ENCODE measurements at regions not wholly inside any gene's neighbourhood (a gene's known extent, or its start where the extent isn't known, plus 50 kb on each side); places are given as distances from the start of the nearest gene placed in this dataset.
"Not testable (repeated sequence)": the region's sequence is repeated elsewhere in the genome, so short reads cannot be mapped to it uniquely, and the experiment has no call there.

DNA sequence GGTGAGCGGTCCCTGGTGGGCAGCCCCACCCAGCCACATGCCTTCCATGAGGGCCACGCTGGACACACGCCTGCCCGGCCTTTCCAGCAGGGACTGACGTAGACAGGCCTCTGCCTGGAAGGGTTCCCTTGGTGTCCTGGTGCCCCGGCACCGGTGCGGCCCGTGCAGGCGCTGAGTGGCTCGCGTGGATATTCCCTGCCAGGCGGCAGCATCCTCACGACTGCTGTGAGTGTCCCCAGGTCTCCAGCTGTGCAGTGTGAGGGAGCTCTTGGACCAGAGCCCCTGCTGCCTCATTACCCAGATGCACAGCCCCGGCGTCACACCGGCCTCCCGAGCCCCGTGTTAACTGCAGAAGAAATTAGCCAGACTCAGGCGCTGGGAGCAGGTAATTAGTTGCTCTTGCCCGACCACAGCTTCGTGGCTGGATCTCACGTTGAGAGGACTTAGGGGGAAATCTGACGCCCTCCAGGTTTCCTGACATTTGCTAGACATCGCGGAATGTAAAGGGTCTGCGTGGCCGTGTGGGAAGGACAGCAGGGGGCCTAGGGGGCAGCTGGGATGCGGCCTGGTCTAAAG is 1196.3 kb downstream of the BRD1 start:
- no peak for DNase-seq

DNA sequence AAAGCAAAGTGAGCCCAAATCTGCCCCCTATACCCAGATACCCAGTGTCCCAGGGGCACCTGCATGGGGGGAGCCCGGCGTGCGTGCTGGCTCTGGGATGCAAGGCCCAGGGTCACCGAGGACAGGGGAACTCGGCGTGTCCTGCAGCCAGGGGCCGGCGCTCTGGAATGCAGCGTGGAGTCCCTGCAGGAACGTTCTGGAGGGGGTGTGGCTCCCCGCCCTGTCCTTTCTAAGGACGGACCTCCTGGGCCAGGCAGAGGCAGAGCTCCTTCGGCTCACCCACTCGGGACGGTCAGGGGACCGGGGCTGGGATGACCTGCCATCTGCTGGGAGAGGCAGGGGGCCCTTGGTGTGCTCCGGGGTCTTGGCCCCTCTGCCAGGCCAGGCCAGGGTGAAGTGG is 1196.8 kb downstream of the BRD1 start:
- no peak for DNase-seq

DNA sequence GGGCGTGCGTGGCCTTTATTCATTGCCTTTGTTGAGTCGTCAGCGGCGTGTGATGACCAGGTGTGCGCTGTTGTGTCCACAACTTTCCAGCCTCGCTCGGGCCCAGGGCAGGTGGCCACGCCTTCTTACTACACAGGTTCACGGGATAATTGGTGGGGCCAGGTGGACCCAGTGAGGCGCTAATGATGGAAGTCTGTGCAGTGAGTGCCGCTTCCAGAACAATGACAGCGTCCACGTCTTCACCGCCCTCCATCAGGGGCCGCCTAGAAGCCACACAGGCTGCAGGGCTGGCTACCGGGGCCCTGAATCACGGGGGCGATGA is 1197.3 kb downstream of the BRD1 start:
- DNase-seq, result no peak

DNA sequence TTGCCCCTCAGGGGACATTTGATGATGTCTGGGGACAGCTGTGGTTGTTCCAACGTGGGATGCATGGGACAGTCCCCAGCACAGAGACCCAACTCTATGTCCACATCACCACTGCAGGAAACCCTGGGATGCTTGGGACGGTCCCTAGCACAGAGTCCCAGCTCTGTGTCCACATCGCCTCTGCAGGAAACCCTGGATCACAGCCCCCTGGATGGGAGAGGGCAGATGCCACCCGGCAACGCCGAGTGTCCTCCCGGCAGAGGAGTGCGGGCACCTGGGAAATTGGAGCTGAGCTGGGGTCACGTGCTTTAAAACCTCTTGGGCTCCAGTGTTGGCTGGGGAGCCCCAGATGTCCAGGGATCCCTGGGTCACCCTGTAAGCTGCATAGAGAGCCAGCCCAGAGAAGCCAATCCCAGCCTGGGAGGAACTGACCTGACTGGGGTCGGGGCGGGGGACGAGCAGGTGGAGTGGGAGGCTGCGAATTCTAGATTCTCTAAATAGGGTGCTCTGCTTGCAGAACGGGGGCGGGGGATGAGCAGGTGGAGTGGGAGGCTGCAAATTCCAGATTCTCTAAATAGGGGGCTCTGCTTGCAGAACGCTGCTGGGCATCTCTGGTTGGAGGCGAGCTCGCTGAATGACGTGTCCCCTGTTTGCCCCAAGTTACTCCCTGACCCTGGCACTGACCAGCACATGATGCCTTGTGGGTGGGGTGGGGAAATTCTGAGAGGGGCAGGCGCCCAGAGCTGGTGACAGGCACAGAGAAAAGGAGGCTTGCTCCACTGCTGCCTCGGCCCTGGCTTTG is 1197.8 kb downstream of the BRD1 start:
- DNase-seq, result no peak

DNA sequence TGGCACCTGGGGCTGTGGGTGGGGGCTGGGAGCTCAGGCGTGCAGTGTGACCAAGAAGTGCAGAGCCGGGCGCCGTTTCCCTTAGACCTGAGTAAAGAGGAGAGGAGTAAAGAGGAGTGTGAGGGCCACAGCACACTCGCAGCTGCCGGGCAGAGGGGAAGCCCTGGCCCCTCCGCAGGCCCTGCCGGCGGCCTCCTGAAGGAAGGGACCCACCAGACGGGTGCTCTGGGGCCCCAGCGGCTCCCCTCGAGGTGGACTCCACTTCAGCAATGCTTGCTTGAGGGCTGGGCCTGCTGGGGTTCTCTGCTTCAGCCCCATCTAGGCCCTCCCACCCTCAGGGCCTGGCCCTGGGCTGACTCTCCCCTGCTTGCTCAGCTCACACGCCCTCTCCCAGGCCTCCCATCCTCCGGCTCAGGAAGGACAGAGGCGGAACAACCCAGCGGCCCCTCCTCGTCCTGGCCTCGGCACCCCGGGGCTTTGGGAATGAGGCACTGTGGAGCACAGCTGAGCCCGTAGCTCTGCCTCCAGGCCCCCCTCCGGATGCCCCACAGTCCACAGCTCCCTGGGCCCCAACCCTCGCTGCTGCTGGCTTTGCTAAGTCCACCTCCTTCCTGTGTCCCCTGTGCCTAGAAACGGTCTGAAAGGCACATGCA is 1198.7 kb downstream of the BRD1 start:
- DNase-seq, result no peak

DNA sequence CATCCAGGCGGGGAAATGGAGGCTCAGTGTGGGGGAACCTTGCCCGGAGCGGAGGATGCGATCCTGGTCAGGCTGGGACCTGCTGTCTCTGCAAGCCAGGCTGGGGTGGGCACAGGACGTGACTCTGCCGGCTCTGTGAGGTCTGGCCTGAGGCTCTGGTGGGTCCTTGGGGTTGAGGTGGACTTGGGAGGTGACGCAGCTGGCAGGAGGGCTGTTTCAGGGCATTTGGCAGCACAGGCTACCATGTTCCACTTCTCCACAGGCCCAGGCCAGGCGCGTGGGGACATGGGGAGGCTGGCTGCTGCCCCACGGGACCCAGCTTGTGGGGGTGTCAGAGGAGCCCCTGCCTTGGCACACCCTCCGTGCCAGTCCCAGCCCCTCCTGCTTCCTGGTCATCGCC is 1199.7 kb downstream of the BRD1 start:
- DNase-seq, result no peak

DNA sequence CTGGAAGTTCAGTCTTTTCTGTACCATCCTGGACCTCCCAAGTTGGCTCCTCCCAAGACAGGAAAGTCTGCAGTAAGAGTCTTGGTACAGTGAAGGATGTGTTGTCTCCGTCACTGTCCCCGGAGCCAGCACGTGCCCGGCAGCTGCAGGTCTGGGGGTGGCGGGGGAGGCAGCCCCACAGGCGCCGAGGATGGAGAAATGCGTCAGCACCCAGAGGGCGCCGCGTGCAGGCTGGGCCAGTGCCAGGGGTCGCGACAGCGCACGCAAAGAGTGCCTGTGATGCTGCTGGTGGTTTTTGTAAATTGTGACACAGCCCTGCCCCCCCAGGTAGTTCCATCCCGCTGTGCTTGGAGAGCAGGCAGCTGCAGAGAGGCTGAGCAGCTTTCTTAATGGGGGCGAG is 1200.5 kb downstream of the BRD1 start:
- DNase-seq, result no peak

DNA sequence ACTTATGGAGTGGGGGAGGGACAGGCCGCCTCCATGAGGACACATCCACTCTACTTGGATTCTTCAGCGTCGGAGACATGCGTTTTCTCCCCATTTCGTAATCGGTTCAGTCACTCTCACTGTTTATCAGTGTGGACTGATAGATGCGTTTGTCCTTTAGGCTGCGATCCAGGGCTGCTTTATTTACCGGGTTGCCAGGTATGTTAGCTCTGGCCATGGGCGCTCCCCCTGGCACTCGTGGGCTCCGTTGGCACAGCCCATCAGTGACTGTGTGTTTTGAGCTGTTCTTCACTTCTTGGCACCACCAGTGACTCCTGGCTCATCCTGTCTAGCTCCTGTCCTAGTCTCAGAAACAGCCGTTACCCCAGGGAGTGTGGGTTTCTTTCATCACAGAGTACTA is 1203.3 kb downstream of the BRD1 start:
- no peak for DNase-seq

DNA sequence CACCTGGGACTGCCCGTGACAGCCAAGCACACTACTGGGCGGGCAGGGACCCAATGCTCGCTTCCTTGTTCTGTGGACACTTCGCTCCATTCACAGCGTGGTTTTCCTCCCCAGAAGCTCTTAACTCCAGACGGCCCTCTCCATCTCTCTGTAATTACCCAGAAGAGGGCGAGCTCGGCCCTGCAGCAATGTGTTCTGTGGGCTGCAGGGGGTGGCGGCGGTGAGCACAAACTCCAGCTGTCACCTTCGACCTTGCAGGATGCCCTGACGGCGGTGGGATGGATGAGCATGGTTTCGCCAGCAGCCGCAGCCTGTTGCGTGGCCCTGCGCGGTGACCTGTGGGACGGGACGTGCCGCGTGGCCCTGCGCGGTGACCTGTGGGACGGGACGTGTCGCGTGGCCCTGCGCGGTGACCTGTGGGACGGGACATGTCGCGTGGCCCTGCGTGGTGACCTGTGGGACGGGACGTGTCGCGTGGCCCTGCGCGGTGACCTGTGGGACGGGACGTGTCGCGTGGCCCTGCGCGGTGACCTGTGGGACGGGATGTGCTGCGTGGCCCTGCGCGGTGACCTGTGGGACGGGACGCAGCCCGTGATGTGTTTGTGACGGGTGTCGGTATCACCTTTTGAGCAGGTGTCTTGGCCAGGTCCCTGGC is 1204.7 kb downstream of the BRD1 start:
- no peak for DNase-seq

DNA sequence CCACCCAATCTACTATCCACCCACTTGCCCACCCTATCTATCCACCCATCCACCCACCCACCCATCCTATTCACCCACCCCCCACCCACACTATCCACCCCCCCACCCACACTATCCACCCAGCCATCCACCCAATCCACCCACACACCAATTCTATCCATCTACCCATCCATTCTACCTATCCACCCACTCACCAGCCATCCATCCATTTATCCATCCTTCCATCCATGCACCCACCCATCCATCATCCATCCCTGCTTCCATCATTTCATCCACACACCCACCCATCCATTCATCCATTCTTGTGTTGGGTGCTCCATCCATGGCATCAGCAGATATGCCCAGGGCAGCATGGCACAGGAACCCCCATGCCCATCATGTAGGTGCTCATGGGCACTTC is 1206.6 kb downstream of the BRD1 start:
- no peak for DNase-seq

DNA sequence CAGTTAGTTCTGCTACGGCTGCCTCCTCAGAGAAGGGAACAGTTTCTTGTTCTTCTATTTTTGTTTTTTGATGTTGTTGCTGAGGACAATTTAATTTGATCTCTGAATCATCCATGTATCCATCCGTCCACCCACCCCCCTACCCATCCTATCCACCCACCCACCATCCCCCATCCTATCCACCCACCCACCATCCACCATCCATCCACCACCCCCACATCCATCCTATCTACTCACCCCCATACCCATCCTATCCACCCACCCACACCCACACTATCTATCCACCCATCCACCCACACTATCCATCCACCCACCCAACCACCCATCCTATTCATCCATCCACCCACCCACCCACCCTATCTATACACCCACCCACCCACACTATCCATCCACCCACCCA is 1207.2 kb downstream of the BRD1 start:
- not testable (repeated sequence) for DNase-seq

DNA sequence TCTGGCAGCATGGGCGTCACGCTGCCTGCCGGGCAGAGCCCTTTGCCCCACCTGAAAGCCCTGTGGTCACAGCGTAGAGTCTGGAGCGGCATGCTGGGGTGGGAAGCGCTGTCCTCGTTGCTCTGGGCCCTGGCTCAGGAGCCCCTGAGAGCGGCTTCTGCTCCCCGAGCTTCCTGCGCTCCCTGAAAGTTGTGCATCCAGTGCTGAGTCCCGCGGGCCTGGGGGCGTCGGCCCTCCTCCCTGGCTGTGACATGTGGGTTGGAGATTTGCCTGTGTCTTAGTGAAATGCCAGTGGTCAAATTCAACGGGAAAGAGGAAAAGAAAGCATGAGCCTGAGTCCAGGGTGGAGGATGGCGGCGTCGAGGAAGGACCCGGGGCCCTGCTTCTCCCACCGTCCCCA is 1208.0 kb downstream of the BRD1 start:
- DNase-seq, result no peak

DNA sequence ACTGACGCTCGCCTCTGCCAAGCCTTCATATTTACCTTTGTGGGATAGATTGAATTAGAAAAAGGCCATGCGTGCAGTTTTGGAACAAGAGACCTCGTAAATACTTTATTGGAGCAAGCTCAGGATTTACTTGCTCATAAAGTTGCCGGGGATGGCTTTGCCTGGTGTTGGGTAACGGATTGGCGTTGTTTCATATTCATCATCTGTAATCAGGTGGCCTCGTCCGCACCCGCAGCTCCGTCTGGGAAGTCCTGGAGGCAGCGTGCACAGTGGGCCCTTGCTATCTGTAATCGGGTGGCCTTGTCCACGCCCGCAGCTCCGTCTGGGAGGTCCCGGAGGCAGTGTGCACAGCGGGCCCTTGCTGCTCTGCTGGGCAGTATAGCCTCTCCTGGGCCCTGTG is 1209.3 kb downstream of the BRD1 start:
- no peak for DNase-seq

DNA sequence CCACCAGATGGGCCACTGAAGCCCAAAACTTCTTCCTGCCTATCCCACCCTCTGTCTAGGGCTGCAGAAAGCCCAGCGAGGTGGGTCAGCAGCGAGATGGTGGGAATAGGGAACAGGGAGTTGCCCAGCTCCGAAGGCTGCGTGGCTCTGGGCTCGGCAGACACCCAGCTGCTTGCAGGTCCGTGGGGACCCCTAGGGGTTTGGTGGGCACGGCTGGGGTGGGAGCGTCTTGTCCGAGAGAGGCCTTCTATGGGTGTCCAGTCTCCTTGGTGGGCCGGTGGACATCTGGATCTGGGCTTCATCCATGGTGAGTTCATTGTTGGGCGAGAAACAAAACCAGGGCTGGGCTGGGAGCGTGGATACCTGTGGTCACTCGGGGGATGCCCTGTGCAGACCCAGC is 1211.0 kb downstream of the BRD1 start:
- no peak for DNase-seq

DNA sequence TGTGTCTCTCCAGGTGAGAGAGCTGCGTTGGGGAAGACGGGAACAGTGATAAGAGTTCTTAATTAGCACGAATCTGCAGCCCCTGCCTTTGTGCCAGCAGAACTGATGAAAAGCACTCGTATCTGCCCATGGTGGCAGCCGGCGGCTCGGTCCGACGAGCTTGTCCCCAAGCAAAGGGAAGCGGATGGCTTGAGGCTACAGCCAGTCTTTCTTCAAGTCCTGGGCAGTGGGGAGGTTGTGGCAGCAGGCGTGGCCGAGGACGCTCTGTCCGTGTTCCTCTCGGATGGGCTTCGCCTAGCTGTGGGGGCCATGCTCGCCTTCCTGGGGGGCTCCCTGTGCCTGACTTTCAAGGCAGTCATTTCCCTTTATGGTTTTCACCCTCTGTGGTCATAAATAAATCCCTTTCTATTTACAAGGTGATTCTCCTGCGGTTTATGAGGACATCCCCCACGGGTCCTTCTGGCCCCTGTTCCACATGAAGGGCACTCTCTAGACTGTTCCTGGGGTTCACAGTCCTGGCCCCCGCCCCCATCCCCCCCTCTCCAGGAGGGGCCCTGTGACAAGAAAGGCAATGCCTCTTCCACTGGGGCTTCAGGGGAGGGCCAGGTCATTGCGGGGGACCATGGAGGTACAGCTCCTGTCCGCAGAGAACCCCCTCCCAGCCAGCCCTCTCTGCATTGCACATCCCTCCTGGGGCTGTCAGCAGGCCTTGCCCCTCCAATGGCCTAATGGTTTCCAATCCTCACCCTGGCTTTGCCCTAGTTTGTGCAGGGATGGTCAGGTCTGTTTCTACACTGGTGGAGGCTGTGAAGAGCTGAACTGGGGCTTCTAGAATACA is 1212.3 kb downstream of the BRD1 start:
- DNase-seq, result no peak

DNA sequence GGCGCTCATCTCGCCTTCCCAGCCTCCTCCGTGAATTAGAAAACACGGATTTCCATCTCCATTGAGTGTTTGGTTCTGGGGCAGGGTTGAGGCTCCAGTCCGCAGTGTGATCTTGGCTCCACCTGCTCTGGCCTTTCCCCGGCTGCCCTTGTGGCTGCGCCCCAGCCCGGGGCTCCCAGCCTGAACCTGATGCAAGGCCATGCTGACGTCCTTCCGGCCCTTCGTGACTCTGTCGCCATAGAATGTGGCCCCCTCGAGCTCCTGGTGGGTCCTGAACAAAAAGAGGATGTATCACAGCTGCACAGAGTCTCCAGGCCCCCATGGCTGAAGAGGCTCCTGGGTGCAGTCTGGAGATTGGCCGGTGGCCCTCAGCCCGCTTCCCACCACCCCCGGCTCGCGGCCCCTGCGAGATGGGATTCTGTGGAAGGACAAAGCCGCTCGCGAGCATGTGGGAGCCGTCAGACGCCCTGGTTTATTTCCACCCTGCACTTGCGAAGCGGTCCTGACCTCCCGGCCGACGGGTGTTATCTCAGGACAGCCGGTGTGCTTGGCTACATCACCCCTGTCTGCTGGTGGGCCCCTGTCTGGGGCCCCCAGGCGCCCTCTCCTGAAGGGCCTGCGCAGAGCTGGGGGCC is 1214.0 kb downstream of the BRD1 start:
- no peak for DNase-seq

DNA sequence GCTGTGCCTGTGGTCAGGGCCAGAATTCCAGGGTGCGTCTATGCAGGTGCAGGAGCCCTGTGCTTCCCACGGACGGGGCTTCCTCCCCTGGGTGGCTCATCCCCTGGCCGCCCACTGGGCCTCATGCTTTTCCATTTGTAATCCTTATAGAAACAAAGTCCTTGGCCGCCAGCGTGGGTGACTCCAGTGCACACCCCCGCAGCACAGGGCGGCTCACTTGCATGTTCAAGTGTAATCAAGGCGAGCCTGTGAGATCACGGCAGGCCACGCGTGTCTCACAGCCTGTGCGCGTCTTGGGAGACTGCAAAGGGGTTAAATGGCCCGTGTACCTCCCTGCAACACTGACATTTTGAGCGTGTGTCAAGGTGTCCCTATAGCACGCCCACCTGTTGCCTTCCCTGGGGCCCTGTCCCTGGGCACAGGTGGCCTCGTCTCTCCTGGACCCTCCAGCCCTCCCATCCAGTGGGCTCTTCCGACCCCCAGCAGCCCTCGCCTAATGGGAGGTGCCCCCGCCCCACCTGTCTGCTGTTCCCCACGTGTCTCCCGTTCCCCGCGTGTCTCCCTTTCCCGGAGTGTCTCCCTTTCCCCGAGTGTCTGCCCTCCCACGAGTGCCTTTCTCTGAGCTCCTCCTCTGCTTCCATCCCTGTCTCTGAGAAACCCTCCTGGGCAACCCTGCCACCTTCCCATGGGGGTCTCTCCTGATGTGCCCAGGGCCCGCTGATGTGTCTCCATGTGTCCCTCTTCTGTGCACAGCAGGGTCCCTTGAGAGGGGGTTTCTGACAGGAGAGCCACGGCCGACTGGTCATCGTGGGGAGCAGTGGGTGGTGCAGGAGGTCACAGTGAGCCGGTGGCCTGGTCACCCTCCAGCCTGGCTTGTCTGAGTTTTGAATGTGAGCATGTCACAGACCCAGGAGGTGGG is 1215.3 kb downstream of the BRD1 start:
- DNase-seq, result no peak

DNA sequence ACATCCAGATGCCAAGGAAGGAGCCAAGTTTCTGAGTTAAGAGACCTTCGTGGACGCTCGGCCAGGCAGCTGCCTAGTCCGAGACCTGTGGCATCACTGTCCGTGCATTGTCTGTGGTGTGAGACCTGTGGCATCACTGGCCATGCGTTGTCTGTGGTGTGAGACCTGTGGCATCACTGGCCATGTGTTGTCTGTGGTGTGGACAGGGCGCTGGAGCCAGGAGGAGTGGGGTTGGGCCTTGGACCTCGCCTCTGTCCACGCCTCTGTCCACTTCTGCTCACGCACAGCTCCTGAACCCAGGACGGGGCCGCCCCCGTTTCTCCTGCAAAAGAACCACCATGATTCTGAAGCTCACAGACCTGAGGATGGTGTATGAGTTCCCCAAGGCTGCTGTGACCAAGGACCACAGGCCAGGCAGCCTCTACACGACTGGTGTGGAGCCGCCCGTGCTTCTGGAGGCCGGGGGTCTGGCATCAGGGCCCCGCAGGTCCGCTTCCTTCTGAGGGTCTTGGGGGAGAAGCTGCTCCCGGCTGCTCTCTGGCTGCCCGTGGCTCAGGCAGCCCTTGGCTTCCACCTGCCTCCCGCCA is 1218.3 kb downstream of the BRD1 start:
- DNase-seq, result no peak

DNA sequence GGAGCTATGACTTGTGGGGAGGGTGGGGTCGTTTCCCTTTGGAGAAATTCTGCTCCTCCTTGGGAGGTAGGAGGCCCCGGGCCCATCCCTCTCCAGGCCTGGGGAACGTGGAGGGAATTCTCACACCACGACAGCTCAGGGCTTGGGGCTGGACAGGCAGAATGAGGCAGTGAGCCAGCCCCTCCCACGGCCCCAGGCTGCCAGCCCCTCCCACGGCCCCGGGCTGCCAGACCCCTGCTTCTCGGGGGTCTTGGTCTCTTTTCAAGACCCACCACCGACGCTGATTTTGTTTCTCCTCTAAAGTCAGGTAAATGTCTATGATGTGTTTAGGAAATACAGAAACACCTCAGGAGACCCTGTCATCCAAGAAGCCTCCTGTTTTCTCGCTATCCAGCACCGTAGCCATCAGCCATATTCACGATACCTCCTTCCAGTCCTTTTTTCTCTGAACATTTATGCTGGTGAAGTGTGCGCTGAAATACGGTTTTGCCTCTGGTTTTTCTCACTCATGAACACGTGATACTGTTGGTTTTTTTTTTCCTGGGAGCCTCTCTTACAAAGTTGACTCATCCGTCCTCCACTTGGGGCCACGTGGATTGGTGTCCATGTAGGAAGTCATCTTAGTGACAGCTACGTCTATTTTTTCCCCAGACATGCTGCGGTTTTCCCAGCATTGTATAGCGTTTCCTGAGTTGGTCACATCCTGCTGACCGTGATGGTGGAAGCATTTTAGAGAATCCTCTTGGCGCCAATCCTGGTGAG is 1219.6 kb downstream of the BRD1 start:
- no peak for DNase-seq

DNA sequence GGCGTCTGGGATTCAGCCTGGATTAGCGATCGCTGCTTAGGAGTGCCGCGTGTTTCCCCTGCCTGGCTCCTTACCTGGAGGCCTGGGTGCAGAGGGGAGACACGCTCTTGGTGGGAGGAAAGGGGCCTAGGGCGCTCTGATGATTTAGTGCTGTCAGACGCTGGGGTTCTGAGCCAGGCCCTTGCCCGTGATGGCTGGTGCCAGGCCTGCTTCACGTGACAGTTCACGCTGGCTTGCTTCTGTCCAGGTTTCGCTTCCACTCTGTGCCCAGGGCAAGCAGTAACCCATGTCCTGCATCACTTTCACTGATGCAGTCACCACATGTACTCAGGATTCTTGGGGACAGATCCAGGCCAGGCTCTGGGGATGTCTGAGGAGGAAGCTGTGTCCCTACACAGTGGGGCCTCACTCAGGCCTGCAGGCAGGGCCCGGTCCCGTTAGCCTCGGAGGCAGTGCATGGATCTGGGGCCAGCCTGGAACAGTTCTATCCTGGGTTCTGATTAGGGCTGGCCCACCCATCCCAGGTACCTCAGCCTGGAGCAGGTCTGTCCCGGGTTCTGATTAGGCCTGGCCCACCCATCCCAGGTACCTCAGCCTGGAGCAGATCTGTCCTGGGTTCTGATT is 1220.9 kb downstream of the BRD1 start:
- no peak for DNase-seq

Measured in NCI-H1417 treated with DMSO at 0.1 percent for 48 hours (cell line).